Left forelimb (tissue), 1 donor: ENCODE measurements at regions not wholly inside any gene's neighbourhood (a gene's known extent, or its start where the extent isn't known, plus 50 kb on each side); places are given as distances from the start of the nearest gene placed in this dataset.
"Not testable (repeated sequence)": the region's sequence is repeated elsewhere in the genome, so short reads cannot be mapped to it uniquely, and the experiment has no call there.

ENCODE experiments used
- DNase-seq: peaks from one replicate; pipeline ENCODE4 v3.0.0-alpha.2; 2018; ENCODE audit warnings: low spot score

GRCh38 chr17:30731210-30732132 is 93.0 kb downstream of the CRLF3 start:
- DNase-seq = peak; percentile 88

DNA sequence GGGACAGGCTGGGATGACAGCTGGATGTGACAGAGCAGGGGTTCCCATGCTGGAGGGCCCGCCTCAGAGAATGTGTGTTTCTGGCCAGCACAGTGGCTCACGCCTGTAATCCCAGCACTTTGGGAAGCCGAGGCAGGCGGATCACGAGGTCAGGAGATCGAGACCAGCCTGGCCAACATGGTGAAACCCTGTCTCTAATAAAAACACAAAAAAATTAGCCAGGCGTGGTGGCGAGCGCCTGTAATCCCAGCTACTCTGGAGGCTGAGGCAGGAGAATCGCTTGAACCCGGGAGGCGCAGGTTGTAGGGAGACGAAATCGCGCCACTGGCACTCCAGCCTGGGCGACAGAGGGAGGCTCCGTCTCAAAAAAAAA is 93.7 kb downstream of the CRLF3 start:
- DNase-seq = not testable (repeated sequence)

GRCh38 chr17:30730171-30730836 is 94.2 kb downstream of the CRLF3 start:
- DNase-seq = not testable (repeated sequence)

DNA sequence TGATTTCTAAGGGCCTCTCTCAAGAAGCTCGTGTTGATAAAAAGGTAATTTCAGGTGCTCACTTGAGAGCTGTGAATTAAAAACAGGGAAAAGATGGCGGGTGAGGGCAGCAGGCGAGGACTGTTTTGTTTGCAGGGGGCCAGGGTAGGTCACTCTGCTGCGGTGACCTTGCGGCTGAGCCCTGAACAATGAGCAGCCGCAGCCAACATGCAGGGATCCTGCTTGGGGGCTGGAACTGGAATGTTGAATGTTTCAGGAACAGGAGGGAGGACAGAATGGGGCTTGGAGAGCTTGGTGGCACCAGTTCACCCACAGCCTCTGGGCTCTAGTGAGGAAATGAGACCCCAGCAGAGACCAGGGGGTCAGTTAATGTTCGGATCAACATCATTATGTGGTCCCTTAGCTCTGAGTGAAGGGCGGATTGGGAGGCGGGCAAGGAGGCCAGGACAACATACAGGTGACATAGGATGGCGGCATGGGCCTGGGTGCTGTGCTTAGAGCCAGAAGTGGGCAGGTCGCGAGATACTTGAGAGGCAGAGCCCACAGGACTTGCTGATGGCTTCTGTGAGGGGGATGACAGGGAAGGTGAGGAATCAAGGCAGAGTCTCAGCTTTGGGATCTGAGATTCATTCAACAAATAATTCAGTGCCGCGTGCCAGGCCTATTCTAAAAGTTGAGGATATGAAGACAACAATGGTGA is 94.9 kb downstream of the CRLF3 start:
- DNase-seq = not testable (repeated sequence)

DNA sequence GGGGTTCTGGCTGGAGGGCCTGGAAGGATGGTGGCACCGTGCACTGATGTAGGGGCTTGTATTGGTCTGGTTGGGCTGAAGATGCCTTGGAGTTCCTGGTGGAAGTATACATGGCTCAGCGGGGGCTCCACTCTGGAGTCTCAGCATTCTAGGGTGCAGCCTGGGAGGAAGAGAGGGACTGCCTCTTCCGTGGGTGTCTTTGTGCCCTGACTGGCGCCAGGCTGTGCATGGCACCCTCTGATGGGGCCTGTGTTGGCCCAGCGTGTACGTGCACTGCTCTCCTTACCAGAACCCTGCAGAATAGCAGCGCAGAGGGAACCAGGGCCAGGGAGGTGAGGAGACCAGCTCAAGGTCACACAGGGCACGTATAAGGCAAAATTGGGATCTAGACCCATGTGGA is 97.0 kb downstream of the CRLF3 start:
- not testable (repeated sequence) for DNase-seq

- DNase-seq = peak; percentile 15
Observed at GRCh38 chr17:30726734-30727133, 97.8 kb downstream of the CRLF3 start.

DNA sequence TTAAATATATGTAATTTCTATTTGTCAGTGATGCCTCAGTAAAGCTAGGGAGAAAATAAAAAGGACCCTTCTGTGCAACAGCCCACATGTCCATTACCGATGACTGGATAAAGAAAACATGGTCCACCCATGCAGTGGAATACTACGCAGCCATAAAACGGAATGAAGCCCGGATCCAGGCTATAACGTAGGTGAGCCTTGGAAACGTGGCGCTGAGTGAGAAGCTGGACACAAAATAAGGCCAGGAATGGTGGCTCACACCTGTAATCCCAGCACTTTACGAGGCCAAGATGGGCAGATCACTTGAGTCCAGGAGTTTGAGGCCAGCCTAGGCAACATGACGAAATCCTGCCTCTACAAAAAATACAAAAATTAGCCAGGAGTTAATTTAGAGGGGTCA is 98.2 kb downstream of the CRLF3 start:
- DNase-seq = not testable (repeated sequence)

DNA sequence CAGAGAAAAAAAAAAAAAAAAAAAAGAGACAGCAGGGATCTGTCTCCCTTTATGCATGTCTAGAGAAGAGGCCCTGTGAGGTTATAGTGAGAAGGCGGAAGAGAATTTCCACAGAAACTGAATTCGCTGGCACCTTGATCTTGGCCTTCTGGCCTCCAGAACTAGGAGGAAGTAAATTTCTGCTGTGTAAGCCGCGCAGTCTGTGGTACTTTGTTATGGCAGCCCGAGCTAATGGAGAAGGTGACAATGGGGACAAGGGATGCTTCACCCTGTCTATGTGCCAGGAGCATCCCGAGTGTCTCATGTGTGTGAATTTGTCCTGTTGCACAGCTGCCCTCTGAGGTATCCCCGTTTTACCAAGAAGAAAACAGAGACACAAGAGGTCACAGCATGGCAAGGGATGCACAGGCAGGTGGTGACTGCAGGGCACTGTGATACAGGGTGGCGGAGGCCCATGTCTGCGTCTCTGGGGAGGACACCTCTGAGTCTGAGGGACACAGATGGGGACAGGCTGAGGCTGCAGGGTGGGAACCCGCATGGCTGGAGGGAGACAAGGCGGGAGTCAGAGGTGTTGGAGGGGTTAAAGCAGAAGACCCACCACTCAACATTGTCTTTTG is 100.3 kb downstream of the CRLF3 start:
- not testable (repeated sequence) for DNase-seq

- peak; percentile 33 for DNase-seq
Observed at GRCh38 chr17:30722114-30722780, 102.2 kb downstream of the CRLF3 start.

GRCh38 chr17:30720971-30721370 is 103.5 kb downstream of the CRLF3 start:
- DNase-seq = peak; percentile 26

- peak; percentile 52 for DNase-seq
Observed at GRCh38 chr17:30720013-30720471, 104.5 kb downstream of the CRLF3 start.

- peak; percentile 58 for DNase-seq
Observed at GRCh38 chr17:30719131-30719973, 105.1 kb downstream of the CRLF3 start.

- DNase-seq = peak; percentile 18
Observed at GRCh38 chr17:30718691-30719090, 105.8 kb downstream of the CRLF3 start.

DNA sequence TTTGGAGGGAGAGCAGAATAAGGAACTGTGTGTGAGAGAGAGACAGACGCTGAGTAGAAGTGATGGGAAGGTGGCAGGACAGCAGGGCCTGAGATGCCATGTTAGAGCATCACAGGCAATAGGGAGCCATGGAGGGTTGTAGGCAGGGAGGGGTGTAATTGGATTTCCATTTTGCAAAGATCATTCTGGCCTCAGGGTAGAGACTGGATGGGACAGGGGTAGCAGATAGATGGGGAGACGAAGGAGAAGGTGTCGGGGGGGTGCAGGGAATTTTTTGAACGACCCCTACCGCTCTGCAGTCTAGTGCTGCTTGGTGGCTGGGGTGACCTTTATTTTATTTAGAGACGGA is 106.4 kb downstream of the CRLF3 start:
- not testable (repeated sequence) for DNase-seq

- DNase-seq = peak; percentile 52
Observed at GRCh38 chr17:30717291-30718098, 107.0 kb downstream of the CRLF3 start.

DNA sequence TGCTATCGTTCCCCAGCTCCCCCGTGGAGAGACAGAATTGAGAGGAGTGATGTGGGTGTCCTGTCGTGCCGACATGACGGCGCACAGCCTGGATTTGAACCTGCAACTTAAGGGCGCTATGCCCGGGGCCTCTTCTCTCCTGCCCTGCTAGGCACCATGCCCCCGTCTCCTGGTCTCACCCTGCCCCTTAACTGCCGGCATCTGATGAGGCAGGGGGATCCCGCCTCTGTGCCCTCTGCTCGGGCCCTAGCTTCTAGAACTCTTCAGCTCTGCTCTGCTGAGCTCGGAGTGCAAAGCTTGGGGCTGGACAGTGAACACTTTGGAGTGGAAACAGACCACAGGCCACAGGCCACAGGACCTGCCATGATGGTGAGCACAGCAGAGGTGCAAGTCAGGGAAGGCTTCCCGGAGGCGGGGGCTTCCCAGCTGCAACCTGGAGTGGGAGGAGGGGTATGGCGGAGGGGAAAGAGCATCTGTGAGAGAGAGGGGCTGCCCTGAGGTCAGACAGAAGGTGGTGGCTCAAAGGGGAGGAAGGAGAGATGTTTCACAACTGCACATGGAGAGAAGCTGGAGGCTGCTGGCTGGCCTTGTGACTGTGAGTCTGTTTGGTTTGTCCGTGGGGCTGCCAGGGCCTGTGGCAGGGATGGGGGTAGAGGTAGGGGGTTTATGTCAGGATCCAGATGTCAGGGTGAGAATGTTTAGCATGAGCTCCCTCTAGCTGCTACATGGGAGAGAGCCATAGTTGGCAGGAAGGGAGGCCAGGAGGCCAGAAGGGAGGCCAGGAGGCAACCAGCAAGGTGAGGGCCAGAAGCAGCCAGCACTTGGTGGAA is 107.8 kb downstream of the CRLF3 start:
- DNase-seq = no peak

- DNase-seq = not testable (repeated sequence)
Observed at GRCh38 chr17:30714825-30715622, 109.5 kb downstream of the CRLF3 start.

DNA sequence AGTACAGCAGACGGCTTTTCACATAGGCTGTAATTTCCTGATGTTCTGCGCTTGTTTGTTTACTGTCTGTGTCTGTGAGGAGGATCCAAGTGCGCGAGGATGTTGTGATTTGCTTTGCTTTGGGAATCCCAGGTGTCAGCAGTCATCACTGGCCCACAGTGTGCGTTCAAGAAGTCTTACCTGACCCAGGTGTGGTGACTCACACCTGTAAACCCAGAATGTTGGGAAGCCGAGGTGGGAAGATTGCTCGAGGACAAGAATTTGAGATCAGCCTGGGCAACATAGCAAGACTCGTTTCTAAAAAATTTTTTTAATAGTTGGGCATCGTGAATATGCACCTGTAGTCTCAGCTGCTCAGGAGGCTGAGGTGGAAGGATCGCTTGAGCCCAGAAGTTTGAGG is 110.7 kb downstream of the CRLF3 start:
- DNase-seq = not testable (repeated sequence)
